HL-60 (cell line): ENCODE measurements at regions not wholly inside any gene's neighbourhood (a gene's known extent, or its start where the extent isn't known, plus 50 kb on each side); places are given as distances from the start of the nearest gene placed in this dataset.

Experiments
- GABPA ChIP-seq: IDR thresholded peaks from 2 replicates; pipeline ENCODE4 v1.6.1; 2012; ENCODE audit warnings: low read depth
- POLR2AphosphoS5 ChIP-seq: IDR thresholded peaks from 2 replicates; pipeline ENCODE4 v1.6.1; 2012; ENCODE audit warnings: low read depth
- SPI1 ChIP-seq: IDR thresholded peaks from 2 replicates; pipeline ENCODE4 v1.6.1; 2012; ENCODE audit warnings: low read depth, mild to moderate bottlenecking, borderline replicate concordance
- TF ChIP-seq, protein P1 (sequence below): IDR thresholded peaks from one replicate; pipeline ENCODE4 v1.5.1; 2011; ENCODE audit warnings: low read length, control low read depth, inconsistent platforms; ENCODE audit not compliant: insufficient read depth
- TF ChIP-seq, protein P2 (sequence below): IDR thresholded peaks from 2 replicates; pipeline ENCODE4 v1.6.1; 2012; ENCODE audit warnings: low read depth; ENCODE audit not compliant: insufficient replicate concordance

DNA sequence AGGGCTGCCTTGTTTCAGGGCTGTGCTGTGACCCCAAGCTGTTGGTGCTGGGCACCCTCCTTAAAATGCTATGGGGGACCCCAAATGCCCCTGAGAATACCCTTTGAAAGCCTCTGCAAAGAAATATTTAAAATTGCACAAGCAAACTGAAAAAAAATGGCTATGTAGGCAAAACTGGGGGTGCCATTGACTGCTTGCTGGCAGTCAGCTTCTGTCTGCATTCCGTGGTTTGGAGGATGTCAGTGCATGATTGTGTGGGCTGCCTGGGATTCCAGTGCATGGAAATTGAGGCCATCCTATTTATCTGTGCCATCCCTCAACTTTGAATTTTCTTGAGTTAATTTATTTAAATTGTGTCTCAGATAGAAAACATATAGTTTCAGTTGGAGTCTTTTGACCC lies 113.7 kb upstream of the RTL1 start:
- TF ChIP-seq, protein P1, sequence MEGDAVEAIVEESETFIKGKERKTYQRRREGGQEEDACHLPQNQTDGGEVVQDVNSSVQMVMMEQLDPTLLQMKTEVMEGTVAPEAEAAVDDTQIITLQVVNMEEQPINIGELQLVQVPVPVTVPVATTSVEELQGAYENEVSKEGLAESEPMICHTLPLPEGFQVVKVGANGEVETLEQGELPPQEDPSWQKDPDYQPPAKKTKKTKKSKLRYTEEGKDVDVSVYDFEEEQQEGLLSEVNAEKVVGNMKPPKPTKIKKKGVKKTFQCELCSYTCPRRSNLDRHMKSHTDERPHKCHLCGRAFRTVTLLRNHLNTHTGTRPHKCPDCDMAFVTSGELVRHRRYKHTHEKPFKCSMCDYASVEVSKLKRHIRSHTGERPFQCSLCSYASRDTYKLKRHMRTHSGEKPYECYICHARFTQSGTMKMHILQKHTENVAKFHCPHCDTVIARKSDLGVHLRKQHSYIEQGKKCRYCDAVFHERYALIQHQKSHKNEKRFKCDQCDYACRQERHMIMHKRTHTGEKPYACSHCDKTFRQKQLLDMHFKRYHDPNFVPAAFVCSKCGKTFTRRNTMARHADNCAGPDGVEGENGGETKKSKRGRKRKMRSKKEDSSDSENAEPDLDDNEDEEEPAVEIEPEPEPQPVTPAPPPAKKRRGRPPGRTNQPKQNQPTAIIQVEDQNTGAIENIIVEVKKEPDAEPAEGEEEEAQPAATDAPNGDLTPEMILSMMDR = no peak
- no peak for TF ChIP-seq POLR2AphosphoS5
- TF ChIP-seq, protein P2, sequence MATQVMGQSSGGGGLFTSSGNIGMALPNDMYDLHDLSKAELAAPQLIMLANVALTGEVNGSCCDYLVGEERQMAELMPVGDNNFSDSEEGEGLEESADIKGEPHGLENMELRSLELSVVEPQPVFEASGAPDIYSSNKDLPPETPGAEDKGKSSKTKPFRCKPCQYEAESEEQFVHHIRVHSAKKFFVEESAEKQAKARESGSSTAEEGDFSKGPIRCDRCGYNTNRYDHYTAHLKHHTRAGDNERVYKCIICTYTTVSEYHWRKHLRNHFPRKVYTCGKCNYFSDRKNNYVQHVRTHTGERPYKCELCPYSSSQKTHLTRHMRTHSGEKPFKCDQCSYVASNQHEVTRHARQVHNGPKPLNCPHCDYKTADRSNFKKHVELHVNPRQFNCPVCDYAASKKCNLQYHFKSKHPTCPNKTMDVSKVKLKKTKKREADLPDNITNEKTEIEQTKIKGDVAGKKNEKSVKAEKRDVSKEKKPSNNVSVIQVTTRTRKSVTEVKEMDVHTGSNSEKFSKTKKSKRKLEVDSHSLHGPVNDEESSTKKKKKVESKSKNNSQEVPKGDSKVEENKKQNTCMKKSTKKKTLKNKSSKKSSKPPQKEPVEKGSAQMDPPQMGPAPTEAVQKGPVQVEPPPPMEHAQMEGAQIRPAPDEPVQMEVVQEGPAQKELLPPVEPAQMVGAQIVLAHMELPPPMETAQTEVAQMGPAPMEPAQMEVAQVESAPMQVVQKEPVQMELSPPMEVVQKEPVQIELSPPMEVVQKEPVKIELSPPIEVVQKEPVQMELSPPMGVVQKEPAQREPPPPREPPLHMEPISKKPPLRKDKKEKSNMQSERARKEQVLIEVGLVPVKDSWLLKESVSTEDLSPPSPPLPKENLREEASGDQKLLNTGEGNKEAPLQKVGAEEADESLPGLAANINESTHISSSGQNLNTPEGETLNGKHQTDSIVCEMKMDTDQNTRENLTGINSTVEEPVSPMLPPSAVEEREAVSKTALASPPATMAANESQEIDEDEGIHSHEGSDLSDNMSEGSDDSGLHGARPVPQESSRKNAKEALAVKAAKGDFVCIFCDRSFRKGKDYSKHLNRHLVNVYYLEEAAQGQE = no peak
- no peak for TF ChIP-seq GABPA
- TF ChIP-seq SPI1 = no peak
